ENCODE measurements at regions not wholly inside any gene's neighbourhood (a gene's known extent, or its start where the extent isn't known, plus 50 kb on each side); places are given as distances from the start of the nearest gene placed in this dataset.
"Not testable (repeated sequence)": the region's sequence is repeated elsewhere in the genome, so short reads cannot be mapped to it uniquely, and the experiment has no call there.

DNA sequence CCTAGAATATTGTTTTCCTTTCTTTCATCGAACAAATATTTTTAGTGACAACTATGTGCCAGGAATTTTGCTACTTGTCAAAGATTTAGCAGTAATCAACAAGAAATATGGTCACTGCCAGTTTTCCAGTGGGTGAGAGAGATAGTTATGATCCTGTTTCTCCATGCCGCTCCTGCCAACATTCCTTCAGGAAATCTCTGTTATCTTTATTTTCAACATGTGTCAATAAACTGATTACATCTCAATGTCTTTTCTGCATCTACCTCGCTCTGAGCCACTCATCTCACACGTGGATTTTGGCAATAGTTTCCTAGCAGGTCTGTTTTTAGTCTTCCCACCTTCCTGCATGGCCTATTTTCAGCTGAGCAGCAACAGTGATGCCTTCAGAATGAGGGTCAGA lies 650.0 kb upstream of the STXBP6 start:
- no peak for DNase-seq (ENCODE audit: low spot score)

DNA sequence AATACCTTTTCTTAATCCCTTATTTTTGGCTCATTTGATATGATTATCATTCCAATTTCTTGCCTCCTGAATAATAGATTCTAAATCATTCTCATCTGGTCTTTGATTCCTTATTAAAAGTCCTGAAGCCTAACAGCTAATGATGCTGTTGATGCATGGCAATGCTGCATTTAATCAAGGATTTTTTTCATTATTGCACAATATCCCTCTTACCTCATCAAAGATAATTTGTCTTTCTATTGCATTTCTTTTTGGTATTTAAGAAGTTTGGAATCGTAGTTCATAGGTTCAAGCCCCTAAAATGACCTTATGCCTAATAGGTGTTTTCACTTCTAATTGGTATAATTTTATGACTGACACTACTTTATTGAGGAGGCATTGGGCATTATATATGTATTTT lies 648.2 kb upstream of the STXBP6 start:
- no peak for DNase-seq (ENCODE audit: low spot score)

DNA sequence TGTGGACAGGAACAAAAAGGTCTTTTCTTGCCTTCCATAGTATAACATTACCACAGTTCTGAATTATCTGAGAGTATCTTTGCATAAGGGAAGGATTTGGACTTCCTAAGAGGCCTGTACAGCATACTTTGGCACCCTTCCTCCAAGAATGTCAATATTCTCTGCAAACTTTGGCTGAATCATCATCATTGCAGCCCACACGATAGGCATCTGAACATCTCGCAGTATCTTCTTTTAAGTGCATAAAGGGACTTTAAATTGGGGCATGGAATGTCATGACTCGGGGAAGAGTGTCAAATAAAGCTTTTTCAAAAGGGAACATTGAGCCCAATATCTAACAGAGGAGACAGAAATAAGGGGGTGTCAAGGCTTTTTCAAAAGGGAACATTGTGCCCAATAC lies 646.2 kb upstream of the STXBP6 start:
- no peak for DNase-seq (ENCODE audit: low spot score)

DNA sequence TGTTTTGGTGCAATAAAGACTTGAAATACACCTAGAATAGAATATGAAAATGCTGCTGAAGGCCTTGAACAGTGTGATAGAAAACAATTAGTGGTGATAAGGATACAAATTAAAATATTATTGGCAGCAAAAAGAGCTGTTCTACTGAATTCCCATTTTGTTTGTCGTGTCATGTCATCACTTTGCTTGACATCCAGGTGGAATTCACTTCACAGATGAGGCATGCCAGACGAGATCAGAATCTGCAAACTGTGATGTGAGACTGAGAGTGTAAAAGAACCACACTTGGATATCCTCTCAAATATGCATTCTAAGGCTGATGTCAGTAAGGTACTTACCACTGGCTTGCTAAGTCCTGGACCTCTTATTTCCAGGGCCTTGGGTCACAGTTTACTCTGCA lies 635.1 kb upstream of the STXBP6 start:
- no peak for DNase-seq (ENCODE audit: low spot score)

DNA sequence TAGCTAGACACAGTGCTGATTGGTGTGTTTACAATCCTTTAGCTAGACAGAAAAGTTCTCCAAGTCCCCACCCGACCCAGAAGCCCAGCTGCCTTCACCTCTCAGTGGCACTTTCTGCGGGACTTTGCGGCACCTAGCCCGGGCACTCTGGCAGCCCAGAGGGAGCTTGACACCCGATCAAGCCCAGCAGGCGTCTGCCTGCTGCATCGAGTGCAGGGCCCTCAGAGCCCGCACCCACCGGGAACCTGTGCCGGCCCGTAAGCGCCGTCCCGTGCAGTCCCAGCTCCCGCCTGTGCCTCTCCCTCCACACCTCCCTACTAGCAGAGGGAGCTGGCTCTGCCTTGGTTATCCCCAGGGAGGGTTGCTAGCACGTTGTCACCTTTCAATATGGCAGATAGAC lies 631.0 kb upstream of the STXBP6 start:
- DNase-seq (ENCODE audit: low spot score) = no peak

DNA sequence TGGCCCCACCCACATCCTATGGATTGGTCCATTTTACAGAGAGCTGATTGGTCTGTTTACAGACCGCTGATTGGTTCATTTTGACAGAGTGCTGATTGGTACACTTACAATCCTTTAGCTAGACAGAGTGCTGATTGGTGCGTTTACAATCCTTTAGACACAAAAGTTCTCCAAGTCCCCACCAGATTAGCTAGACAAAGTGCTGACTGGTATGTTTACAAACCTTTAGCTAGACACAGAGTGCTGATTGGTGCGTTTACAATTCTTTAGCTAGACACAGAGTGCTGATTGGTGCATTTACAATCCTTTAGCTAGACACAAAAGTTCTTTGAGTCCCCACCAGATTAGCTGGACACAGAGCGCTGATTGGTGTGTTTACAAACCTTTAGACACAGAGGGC lies 630.6 kb upstream of the STXBP6 start:
- not testable (repeated sequence) for DNase-seq (ENCODE audit: low spot score)

DNA sequence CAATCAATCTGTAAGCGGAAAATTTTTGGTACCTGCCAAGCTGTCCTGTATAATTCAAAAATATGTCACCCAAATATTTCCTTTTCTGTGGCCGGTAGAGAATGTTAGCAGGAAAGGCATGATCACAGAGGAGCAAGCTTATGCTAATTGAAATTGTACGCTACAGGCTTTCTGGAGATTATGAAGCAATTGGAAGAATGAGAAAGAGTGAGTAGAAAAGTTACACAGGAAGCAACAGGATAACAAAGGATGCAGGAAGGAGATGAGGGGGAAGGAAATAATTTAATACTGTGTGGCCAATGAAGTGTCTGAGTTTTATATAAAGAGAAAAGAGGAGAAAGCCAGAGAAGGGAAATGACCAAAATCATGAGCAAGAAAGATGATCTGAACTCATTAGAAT lies 627.2 kb upstream of the STXBP6 start:
- DNase-seq (ENCODE audit: low spot score) = no peak

DNA sequence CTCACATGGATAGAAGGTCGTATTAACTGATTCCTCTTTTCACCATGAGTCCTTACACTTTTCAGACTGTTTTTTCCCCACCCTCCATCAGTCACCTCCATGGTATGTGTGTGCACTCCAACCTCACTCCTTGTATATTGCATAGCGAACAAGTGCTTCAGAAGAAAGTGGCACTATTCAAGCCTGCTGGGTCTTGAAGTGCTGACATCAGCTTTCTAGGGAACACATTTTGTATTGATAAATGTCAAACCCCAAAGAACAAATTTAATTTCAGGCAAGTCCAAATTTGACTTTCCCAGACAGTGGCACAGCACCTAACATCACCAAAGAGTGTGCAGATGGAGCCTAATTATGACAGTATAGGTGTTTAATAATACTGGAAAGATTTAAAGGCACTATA lies 617.4 kb upstream of the STXBP6 start:
- no peak for DNase-seq (ENCODE audit: low spot score)

DNA sequence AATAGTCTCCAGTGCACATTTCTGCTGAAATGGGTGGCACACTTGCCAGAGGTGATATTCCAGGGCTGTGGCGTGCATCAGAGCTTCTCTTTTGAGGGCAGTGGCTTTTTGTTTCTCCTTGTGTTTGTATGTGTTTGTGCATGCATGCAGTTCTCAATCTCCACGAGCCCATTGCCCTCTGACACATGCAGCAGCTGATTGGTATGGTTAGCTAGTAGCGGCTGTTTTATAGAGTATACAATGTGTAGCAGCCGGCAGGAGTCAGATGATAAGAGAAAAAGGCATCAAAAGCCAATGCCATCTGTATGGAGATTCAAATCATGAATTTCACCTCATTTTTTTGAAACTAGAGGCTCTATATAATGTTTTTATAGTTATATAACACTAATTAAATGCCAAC lies 616.9 kb upstream of the STXBP6 start:
- no peak for DNase-seq (ENCODE audit: low spot score)

DNA sequence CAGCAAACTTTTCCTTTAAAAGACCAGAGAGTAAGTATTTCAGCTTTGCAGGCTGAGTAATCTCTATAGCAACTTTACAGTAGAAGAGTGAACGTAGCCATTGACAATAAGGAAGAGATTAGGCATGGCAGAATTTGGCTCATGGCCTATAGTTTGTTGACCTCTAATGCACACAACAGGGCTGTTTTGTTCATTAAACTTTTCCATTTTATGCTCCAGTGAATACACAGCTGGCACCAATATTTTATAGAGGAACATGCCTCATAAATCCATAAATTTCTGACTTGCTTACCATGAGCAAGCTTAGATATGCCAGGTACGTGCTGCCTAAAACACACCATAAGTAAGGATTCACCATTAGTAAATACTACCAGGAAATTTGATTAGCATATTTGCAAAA lies 609.0 kb upstream of the STXBP6 start:
- no peak for DNase-seq (ENCODE audit: low spot score)

DNA sequence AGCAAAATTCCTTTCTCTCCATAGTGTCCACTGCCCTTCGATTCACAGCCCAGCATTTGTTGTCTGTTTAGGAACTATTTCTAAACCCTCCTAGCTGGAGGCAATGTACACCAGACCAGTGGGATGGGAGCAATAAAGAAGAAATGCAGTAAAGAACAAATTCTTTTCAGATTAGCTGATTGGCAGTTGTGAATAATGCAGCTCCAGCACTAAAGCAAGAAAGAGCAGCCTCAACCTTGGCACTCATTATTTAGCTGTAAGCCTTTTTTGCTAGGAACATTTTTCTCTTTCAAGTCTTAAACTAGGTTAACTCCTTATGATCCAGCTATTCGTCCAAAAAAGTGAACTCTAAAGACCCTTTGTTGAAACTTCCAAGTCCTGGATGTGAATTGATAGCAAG lies 580.5 kb upstream of the STXBP6 start:
- DNase-seq (ENCODE audit: low spot score) = no peak

DNA sequence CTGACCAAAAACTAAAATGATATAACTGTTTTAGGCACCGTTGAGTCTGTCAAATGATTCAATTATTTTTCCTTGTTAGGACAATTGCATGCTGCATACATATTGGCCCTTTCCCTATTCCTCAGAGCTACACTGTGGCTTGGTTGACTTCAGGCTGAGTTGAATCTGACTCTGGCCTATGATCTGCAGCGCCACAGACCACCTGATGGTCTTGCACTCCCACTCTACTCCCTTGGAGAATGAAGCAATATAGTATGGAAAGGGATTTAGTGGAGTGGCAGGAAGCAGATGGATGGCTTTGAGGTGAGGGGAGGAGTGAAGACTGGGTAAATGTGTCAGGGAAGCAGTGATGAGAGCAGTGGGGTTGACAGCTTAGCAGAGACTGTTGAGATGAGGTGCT lies 579.0 kb upstream of the STXBP6 start:
- DNase-seq (ENCODE audit: low spot score) = no peak

DNA sequence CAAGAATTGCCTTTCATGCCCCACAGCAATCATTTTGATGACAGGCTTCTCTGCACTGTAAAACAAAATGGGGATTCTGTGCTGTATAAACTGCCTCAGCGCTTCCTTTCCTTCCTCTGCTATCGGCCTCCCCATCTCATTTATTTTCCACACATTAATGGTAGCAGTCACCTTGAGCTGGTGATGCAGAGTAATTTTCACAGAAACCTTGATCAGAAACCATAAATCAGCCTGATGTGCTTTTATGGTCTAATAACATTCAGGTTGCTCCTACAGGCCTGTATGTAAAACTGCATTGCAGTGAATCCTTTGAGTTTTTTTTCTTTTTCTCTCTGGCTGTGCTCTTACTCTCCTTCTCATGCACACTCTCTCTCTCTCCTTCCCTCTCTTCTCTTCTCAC lies 578.4 kb upstream of the STXBP6 start:
- no peak for DNase-seq (ENCODE audit: low spot score)

DNA sequence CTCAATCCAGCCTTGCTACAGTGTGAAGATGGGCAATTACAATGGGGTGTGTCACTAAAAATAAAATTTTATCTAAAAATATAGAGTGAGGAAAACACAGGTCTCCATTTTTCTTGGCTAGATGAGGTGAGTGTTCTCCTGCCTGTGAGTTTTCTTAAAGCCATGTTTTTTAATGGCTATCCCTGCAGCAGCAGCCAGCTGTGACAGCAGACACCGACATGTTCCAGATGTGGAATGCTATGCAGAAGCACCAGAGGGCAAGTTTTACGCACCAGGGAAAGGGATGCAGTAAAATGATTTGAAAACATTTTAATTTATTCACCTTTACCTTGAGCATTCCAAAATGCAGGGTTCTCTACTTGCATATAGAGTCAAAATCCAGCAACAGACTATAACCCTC lies 577.0 kb upstream of the STXBP6 start:
- DNase-seq (ENCODE audit: low spot score) = no peak

DNA sequence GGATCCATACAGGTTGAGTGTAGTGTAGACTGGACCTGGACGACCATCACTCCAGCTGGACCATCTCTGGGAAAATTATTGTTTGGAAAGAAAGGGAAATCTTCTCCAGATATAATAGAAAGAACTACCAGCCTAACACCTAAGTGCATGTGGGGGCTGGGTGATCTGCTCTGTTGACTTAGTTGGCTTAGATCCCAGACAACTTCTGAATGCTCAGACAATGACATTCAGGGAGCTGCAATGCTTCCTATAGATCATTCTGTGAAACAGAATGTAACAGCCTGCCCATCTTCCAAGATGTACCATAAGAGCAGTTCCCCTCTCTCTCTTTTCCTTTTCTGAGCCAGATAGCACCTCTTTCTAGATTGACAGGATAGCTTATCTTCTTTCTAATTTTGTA lies 572.8 kb upstream of the STXBP6 start:
- DNase-seq (ENCODE audit: low spot score) = no peak

DNA sequence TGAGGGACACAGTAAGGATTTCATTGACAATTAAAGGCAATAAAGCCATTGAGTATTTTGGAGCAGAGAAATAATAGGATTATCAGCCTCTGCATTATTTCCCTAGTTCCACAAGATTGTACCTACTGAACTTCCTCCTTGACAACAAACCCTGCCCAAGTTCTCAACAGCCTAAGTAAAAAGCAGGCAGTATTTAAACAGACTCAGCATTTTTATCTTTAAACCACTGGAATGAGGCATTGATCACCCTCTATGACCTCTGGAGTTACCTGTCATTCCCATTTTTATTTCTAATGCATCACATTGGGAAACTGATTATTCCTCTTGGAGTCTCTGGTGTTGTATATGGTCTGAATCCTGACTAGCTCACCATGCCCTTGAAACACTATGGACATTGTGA lies 570.6 kb upstream of the STXBP6 start:
- DNase-seq (ENCODE audit: low spot score) = no peak

DNA sequence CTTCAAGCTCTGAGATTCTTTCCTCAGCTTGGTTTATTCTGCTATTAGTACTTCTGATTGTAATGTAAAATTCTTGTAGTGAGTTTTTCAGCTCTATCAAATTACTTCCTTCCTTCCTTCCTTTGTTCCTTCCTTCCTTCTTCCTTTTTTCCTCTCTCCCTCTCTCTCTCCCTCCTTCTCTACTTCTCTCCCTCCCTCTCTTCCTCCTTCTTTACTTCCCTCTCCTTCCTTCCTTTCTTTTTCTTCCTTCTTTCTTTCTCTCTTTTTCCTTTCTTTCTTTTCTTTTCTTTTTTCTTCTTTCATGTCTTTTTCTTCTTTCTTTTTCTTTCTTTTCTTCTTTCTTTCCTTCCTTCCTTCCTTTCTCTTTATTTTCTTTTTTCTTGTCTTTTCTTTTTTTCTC lies 565.2 kb upstream of the STXBP6 start:
- DNase-seq (ENCODE audit: low spot score) = no peak

DNA sequence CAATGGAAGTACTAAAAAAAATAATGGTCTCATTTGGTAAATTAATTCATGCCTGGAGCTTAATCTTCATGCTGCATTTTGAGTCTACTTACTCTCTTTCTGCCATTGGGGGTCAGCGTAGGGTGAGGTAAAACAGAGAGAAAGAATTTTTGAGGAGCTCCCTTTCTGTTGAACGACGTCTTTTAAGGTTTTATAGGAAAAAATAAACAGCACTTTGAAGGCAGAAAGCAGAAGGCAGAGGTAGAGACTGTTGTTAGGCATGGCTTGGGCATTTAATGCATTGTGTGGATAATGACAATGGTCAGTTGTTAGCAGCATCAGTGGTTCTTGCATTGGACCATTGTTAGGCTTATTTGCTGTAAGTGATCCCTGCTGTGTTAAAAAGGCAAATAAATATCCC lies 557.2 kb upstream of the STXBP6 start:
- no peak for DNase-seq (ENCODE audit: low spot score)

DNA sequence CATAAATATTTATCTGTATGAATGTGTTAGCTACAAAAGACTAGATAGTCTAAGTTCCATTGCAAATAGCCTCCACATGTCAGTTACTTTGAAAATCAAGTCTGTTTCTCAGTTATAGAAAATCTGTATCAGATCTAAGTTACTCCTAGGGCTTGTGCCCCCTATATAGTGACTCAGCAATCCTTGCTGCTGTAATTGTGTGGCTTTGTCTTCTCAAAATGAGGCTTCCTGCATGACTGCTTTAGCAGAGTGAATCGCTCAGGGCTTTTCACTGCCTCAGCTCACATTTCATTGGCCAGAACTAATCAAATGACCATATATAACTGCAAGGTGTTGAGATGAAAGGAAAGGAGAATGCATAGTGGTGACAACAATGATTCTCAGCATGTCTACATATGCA lies 552.2 kb upstream of the STXBP6 start:
- no peak for DNase-seq (ENCODE audit: low spot score)

DNA sequence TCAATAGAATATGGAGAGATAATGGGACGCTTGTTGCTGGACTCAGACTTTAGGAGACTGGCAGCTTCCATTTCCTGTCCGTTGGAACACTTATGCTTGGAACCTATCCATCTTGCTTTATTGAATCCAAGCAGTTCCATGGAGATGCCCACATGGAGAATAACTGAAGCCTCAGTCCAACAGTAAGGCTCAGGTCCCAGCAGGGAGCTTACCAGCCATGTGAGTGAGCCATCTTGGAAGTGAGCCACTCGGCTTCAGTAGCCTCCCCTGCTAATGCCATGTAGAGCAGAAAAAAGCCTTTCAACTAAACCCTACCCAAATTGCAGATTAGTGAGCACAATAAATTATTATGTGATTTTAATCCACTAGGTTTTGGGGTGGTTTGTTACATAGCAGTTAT lies 538.8 kb upstream of the STXBP6 start:
- DNase-seq (ENCODE audit: low spot score) = no peak

DNA sequence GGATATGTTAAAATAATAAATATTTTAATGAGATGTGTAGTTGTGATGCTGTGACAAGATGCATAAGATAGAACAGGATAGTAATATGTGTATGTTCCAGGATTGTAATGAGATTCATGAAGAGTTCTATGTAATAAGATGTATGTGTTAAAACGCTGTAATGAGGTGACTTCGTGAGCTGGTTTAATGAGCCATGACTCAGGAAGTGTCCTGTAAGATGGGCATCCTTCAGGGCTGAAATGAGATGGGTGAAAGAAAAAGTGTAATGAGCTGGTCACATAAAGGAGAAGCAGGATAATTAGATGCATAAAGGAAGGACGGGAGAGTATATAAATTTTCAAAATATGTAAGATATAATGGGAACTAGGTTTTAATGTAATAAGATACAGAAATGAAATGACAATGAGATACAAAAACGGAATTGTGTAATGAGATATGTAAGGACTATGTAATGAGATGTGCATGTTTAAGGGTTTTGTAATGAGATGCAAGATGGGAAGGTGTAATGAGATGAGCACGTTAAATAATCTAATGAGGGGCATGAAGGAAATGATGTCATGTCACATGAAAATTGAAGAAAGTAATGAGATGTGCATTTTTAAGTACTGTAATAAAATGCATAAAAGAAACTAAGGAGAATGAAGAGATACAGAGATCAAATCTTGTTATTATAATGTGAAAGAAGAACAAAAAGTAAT lies 524.8 kb upstream of the STXBP6 start:
- no peak for DNase-seq (ENCODE audit: low spot score)

DNA sequence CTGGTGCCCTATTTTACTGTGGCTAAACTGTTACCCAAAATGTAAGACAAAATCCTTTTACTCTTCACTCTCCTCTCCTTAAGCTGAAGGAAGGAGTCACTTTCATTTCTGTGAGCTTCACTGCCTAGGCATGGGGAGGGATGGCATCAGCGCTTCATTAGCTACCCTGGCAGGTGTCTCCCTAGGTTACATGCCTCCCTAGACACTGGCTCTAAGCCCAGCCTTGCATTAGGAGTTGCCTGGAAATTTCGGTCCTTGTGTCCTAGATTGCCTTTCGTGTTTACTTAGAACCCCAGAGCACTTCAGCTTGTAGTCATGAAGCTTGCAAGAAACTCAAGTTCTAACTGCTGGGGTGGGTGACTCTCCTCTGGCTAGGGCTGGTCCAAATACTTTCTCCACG lies 520.5 kb upstream of the STXBP6 start:
- DNase-seq (ENCODE audit: low spot score) = no peak

DNA sequence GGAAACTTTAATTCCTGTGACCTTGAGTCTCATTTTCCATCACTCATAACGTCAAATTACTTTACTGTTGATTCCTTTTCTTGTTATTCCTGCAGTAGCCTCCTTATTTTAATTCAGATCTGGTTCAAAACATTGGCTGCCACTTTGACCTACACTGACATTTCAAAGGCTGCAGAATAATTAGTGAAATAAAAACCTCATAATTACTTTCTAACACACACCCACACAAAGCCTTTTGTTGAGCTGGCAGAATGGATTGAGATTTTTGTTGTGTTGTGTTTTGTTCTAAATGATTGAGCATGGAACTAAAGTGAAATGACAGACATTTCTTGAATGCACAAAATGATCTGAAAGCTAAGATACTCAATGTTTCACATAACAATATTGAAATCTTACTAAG lies 507.5 kb upstream of the STXBP6 start:
- no peak for DNase-seq (ENCODE audit: low spot score)

DNA sequence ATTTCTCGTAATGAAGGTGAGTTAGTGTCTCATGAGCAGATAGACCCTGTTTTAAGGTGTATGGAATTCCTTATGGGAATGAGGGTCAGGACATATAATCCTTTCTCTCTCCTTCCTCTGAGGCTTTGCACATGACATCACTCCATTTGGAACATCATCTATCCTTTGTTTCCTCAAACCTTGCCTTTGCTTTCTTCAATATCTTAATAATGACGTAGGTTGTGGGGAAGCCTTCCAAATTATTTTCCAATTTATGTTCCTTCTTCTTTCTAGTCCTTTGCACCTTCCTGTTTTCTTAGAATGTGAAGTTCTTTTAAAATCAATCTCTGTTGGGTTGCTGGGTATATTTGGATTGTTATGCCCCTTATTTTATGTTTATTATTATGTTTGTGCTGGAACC lies 502.9 kb upstream of the STXBP6 start:
- DNase-seq (ENCODE audit: low spot score) = no peak

DNA sequence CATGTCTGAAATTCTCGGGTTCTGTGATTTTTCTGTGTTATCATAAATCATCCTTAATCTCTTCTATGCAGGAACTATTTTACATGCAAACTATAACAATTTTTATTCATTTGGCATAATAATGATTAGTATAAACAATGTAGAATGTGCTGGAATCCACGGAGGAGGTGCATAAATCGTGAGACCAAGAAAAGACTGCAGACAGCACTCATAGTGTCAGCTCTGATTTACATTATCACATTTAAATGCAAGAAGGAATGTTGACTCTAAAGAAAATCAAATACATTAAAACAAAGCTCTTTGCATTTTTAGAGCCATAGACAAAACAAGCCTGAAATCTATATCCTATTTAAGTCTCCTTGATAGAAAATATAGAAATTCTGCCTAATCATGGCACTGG lies 501.7 kb upstream of the STXBP6 start:
- no peak for DNase-seq (ENCODE audit: low spot score)

Data from ureter (tissue), 1 donor.